Neural progenitor cell (in vitro differentiated cells): ENCODE measurements at regions not wholly inside any gene's neighbourhood (a gene's known extent, or its start where the extent isn't known, plus 50 kb on each side); places are given as distances from the start of the nearest gene placed in this dataset.

Experiments used
- DNase-seq: peaks from one replicate; pipeline ENCODE4 v3.0.0-alpha.2; 2016; ENCODE audit warnings: low spot score
- H2AFZ ChIP-seq: fragments of 200-600 bp; sonication (generic); replicated peaks from 2 replicates; pipeline ENCODE4 v1.6.1; 2016; ENCODE audit warnings: antibody characterized with exemption
- H3F3A ChIP-seq: fragments of 200-600 bp; sonication (generic); 2 replicates; pipeline ENCODE4 v1.6.1; 2016; ENCODE audit warnings: antibody characterized with exemption, low read depth
- H3K27ac ChIP-seq: fragments of 200-600 bp; sonication (generic); 2 replicates; pipeline ENCODE4 v1.5.1; 2016; ENCODE audit warnings: mild to moderate bottlenecking
- H3K27me3 ChIP-seq: fragments of 200-600 bp; sonication (generic); 2 replicates; pipeline ENCODE4 v1.6.1; 2016; ENCODE audit warnings: mild to moderate bottlenecking, moderate library complexity
- H3K36me3 ChIP-seq: fragments of 200-600 bp; sonication (generic); 2 replicates; pipeline ENCODE4 v1.5.1; 2016
- H3K4me1 ChIP-seq: fragments of 200-600 bp; sonication (generic); 2 replicates; pipeline ENCODE4 v1.6.1; 2016; ENCODE audit warnings: mixed run types
- H3K4me2 ChIP-seq: fragments of 200-600 bp; sonication (generic); 2 replicates; pipeline ENCODE4 v1.6.1; 2016
- H3K4me3 ChIP-seq: fragments of 200-600 bp; sonication (generic); 2 replicates; pipeline ENCODE4 v1.5.1; 2016
- H3K79me2 ChIP-seq: fragments of 200-600 bp; sonication (generic); 2 replicates; pipeline ENCODE4 v1.6.1; 2016; ENCODE audit warnings: low read depth
- H3K9ac ChIP-seq: fragments of 200-600 bp; sonication (generic); 2 replicates; pipeline ENCODE4 v1.6.1; 2016
- H3K9me3 ChIP-seq: fragments of 200-600 bp; sonication (generic); 2 replicates; pipeline ENCODE4 v1.5.1; 2016; ENCODE audit warnings: low read depth
- H4K20me1 ChIP-seq: fragments of 200-600 bp; sonication (generic); 2 replicates; pipeline ENCODE4 v1.6.1; 2016; ENCODE audit warnings: low read depth
- H3K27ac Mint-ChIP-seq: 3 replicates; pipeline ENCODE4 v1.8.0; 2021; ENCODE audit warnings: mixed read lengths
- H3K27me3 Mint-ChIP-seq: 2 replicates; pipeline ENCODE4 v1.8.0; 2022; ENCODE audit warnings: low read depth, mild to moderate bottlenecking, inconsistent platforms, moderate library complexity, mixed read lengths; ENCODE audit not compliant: insufficient read depth
- H3K36me3 Mint-ChIP-seq: 3 replicates; pipeline ENCODE4 v1.8.0; 2021; ENCODE audit warnings: mixed read lengths
- H3K4me1 Mint-ChIP-seq: 3 replicates; pipeline ENCODE4 v1.8.0; 2021; ENCODE audit warnings: mixed read lengths
- H3K4me3 Mint-ChIP-seq: 3 replicates; pipeline ENCODE4 v1.8.0; 2021; ENCODE audit warnings: mild to moderate bottlenecking, moderate library complexity, mixed read lengths
- H3K9me3 Mint-ChIP-seq: 3 replicates; pipeline ENCODE4 v1.8.0; 2020; ENCODE audit warnings: mixed read lengths
- CTCF ChIP-seq: fragments of 200-600 bp; sonication (generic); IDR thresholded peaks from 2 replicates; pipeline ENCODE4 v1.5.1; 2017; ENCODE audit warnings: antibody characterized with exemption, mild to moderate bottlenecking
- EZH2 ChIP-seq: fragments of 200-600 bp; sonication (generic); IDR thresholded peaks from 2 replicates; pipeline ENCODE4 v1.6.1; 2017; ENCODE audit warnings: antibody characterized with exemption, mild to moderate bottlenecking, moderate library complexity
- EZH2phosphoT487 ChIP-seq: fragments of 200-600 bp; sonication (generic); IDR thresholded peaks from 2 replicates; pipeline ENCODE4 v1.6.1; 2017; ENCODE audit warnings: antibody characterized with exemption

GRCh38 chr9:4413856-4414255 lies 76.4 kb upstream of the SLC1A1 start:
- Mint-ChIP-seq H3K36me3 (no peaks in the 10 kb centered on the region), H3K4me1 (no peaks in the 10 kb centered on the region), H3K27ac (no peak overlapping the region), H3K4me3 (no peak overlapping the region), H3K27me3 (peaks cover 2% of the 10 kb centered on the region), H3K9me3 (no peaks in the 10 kb centered on the region)
- Histone ChIP-seq H3K4me1 (no peaks in the 10 kb centered on the region), H3K27me3 (no peaks in the 10 kb centered on the region), H3K79me2 (no peaks in the 10 kb centered on the region), H2AFZ (no peak overlapping the region), H3K27ac (no peak overlapping the region), H3K4me3 (no peak overlapping the region), H3K9ac (no peak overlapping the region), H3F3A (no peaks in the 10 kb centered on the region), H4K20me1 (no peaks in the 10 kb centered on the region), H3K4me2 (no peak overlapping the region), H3K36me3 (no peaks in the 10 kb centered on the region), H3K9me3 (no peaks in the 10 kb centered on the region)
- DNase-seq: no peak
- no peak for TF ChIP-seq EZH2

- Histone ChIP-seq H3K4me3 (no peak overlapping the region), H4K20me1 (no peaks in the 10 kb centered on the region), H3K79me2 (no peaks in the 10 kb centered on the region), H3K27ac (no peak overlapping the region), H3K4me2 (no peak overlapping the region), H3K36me3 (no peaks in the 10 kb centered on the region), H3K9ac (no peak overlapping the region), H3K9me3 (no peaks in the 10 kb centered on the region), H2AFZ (no peak overlapping the region), H3K27me3 (no peaks in the 10 kb centered on the region), H3K4me1 (no peaks in the 10 kb centered on the region), H3F3A (no peaks in the 10 kb centered on the region)
- Mint-ChIP-seq H3K4me3 (no peak overlapping the region), H3K9me3 (peaks cover 35% of the 10 kb centered on the region), H3K4me1 (no peaks in the 10 kb centered on the region), H3K27me3 (no peaks in the 10 kb centered on the region), H3K36me3 (no peaks in the 10 kb centered on the region), H3K27ac (no peak overlapping the region)
- TF ChIP-seq EZH2: no peak
- no peak for TF ChIP-seq EZH2phosphoT487
- TF ChIP-seq CTCF: no peak
- DNase-seq: no peak
Measured at GRCh38 chr9:4404156-4404555, 86.1 kb upstream of the SLC1A1 start.

GRCh38 chr9:4402501-4402900 lies 87.8 kb upstream of the SLC1A1 start:
- Histone ChIP-seq H3K27me3 (no peaks in the 10 kb centered on the region), H3K4me3 (no peak overlapping the region), H3K9ac (no peak overlapping the region), H2AFZ (no peak overlapping the region), H4K20me1 (no peaks in the 10 kb centered on the region), H3K36me3 (no peaks in the 10 kb centered on the region), H3K79me2 (no peaks in the 10 kb centered on the region), H3K9me3 (no peaks in the 10 kb centered on the region), H3K27ac (no peak overlapping the region), H3F3A (no peaks in the 10 kb centered on the region), H3K4me1 (no peaks in the 10 kb centered on the region), H3K4me2 (no peak overlapping the region)
- H3K4me3 Mint-ChIP-seq: no peak overlapping the region
- no peaks in the 10 kb centered on the region for H3K36me3 Mint-ChIP-seq
- H3K27ac Mint-ChIP-seq: no peak overlapping the region
- H3K4me1 Mint-ChIP-seq: peaks cover 3% of the 10 kb centered on the region
- TF ChIP-seq CTCF: no peak
- TF ChIP-seq EZH2phosphoT487: no peak
- no peak for DNase-seq
- peaks cover 33% of the 10 kb centered on the region for H3K9me3 Mint-ChIP-seq
- H3K27me3 Mint-ChIP-seq: no peaks in the 10 kb centered on the region

GRCh38 chr9:4400731-4401130 lies 89.5 kb upstream of the SLC1A1 start:
- H3K4me3 Mint-ChIP-seq: no peak overlapping the region
- H3K27ac ChIP-seq: no peak overlapping the region
- no peaks in the 10 kb centered on the region for H3K36me3 ChIP-seq
- DNase-seq: no peak
- H3K9me3 ChIP-seq: no peaks in the 10 kb centered on the region
- no peaks in the 10 kb centered on the region for H4K20me1 ChIP-seq
- H3K27me3 ChIP-seq: no peaks in the 10 kb centered on the region
- H3K4me1 Mint-ChIP-seq: peaks cover 3% of the 10 kb centered on the region
- peaks cover 21% of the 10 kb centered on the region for H3K9me3 Mint-ChIP-seq
- H2AFZ ChIP-seq: no peak overlapping the region
- no peak overlapping the region for H3K4me3 ChIP-seq
- no peaks in the 10 kb centered on the region for H3K27me3 Mint-ChIP-seq
- H3K27ac Mint-ChIP-seq: no peak overlapping the region
- H3F3A ChIP-seq: no peaks in the 10 kb centered on the region
- H3K36me3 Mint-ChIP-seq: no peaks in the 10 kb centered on the region
- TF ChIP-seq EZH2: no peak
- TF ChIP-seq EZH2phosphoT487: no peak
- TF ChIP-seq CTCF: no peak
- no peak overlapping the region for H3K4me2 ChIP-seq
- H3K4me1 ChIP-seq: no peaks in the 10 kb centered on the region
- H3K79me2 ChIP-seq: no peaks in the 10 kb centered on the region
- H3K9ac ChIP-seq: no peak overlapping the region
